Ovary (tissue), 3 donors: ENCODE measurements at regions not wholly inside any gene's neighbourhood (a gene's known extent, or its start where the extent isn't known, plus 50 kb on each side); places are given as distances from the start of the nearest gene placed in this dataset.

ENCODE experiments used
- EP300 ChIP-seq: sonication (generic); formaldehyde crosslinking; IDR thresholded peaks from one replicate; pipeline ENCODE4 v1.6.1; 2017; ENCODE audit warnings: antibody characterized with exemption
- POLR2A ChIP-seq: fragments of 450-650 bp; IDR thresholded peaks from one replicate; pipeline ENCODE4 v1.6.1; 2017; ENCODE audit warnings: antibody characterized with exemption, mild to moderate bottlenecking, moderate library complexity
- TF ChIP-seq, protein P1 (sequence below), 3 donors: fragments of 450-650 bp in 2 of 3; fragments of 200-600 bp in 1 of 3; IDR thresholded peaks; one replicate each; pipeline versions ENCODE4 v1.5.1 to v1.8.0; 2016 to 2022; ENCODE audit warnings: antibody characterized with exemption in 3 of 3, mild to moderate bottlenecking in 1 of 3
- donor health status: DM: no; HTN: no; CAD: no.

- TF ChIP-seq, protein P1, sequence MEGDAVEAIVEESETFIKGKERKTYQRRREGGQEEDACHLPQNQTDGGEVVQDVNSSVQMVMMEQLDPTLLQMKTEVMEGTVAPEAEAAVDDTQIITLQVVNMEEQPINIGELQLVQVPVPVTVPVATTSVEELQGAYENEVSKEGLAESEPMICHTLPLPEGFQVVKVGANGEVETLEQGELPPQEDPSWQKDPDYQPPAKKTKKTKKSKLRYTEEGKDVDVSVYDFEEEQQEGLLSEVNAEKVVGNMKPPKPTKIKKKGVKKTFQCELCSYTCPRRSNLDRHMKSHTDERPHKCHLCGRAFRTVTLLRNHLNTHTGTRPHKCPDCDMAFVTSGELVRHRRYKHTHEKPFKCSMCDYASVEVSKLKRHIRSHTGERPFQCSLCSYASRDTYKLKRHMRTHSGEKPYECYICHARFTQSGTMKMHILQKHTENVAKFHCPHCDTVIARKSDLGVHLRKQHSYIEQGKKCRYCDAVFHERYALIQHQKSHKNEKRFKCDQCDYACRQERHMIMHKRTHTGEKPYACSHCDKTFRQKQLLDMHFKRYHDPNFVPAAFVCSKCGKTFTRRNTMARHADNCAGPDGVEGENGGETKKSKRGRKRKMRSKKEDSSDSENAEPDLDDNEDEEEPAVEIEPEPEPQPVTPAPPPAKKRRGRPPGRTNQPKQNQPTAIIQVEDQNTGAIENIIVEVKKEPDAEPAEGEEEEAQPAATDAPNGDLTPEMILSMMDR (IDR thresholded peaks at IDR 0.05): no peak
- TF ChIP-seq POLR2A: no peak
- TF ChIP-seq EP300: no peak
These were observed 180.6 kb upstream of the IER5L start for GRCh38 chr9:129358621-129359154.
